ENCODE measurements at regions not wholly inside any gene's neighbourhood (a gene's known extent, or its start where the extent isn't known, plus 50 kb on each side); places are given as distances from the start of the nearest gene placed in this dataset.

DNA sequence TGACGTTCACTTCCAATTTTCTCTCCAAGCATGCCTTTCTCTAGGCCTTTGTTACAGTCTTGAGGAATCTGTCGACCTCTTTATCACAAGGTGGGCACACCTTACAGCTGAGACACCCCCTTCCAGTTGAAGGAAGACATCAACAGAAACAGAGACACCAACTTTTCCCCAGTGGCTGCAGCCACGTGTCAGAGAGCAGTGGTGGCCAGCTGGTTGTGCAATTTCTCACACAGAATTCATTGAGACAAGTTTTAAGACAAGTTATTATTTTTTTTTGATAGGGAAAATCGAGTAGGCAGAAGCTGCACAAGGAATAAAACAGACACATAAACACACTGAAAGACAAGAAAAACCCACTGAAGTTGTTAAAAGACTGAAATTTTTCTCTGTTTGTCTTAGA lies 436.7 kb upstream of the MDFIC2 start:
- TF ChIP-seq, protein P1, sequence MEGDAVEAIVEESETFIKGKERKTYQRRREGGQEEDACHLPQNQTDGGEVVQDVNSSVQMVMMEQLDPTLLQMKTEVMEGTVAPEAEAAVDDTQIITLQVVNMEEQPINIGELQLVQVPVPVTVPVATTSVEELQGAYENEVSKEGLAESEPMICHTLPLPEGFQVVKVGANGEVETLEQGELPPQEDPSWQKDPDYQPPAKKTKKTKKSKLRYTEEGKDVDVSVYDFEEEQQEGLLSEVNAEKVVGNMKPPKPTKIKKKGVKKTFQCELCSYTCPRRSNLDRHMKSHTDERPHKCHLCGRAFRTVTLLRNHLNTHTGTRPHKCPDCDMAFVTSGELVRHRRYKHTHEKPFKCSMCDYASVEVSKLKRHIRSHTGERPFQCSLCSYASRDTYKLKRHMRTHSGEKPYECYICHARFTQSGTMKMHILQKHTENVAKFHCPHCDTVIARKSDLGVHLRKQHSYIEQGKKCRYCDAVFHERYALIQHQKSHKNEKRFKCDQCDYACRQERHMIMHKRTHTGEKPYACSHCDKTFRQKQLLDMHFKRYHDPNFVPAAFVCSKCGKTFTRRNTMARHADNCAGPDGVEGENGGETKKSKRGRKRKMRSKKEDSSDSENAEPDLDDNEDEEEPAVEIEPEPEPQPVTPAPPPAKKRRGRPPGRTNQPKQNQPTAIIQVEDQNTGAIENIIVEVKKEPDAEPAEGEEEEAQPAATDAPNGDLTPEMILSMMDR (IDR thresholded peaks at IDR 0.05): no peak
- TF ChIP-seq POLR2A (IDR thresholded peaks at IDR 0.05) (no peak), POLR2AphosphoS5 (IDR thresholded peaks at IDR 0.05) (no peak)
